Activated naive CD8-positive, alpha-beta T cell treated with anti-CD3 and anti-CD28 coated beads for 36 hours (primary cell): ENCODE measurements at regions not wholly inside any gene's neighbourhood (a gene's known extent, or its start where the extent isn't known, plus 50 kb on each side); places are given as distances from the start of the nearest gene placed in this dataset.
"Not testable (repeated sequence)": the region's sequence is repeated elsewhere in the genome, so short reads cannot be mapped to it uniquely, and the experiment has no call there.

Experiments
- DNase-seq: peaks from one replicate; pipeline ENCODE4 v3.0.0; 2021
- H3K27ac Mint-ChIP-seq: one replicate; pipeline ENCODE4 v1.8.0; 2022; ENCODE audit warnings: mild to moderate bottlenecking, moderate library complexity, mixed read lengths
- H3K27me3 Mint-ChIP-seq: one replicate; pipeline ENCODE4 v1.8.0; 2022; ENCODE audit warnings: mild to moderate bottlenecking, mixed read lengths
- H3K36me3 Mint-ChIP-seq: one replicate; pipeline ENCODE4 v1.8.0; 2021; ENCODE audit warnings: mild to moderate bottlenecking, mixed read lengths
- H3K4me1 Mint-ChIP-seq: one replicate; pipeline ENCODE4 v1.8.0; 2021; ENCODE audit warnings: mixed read lengths
- H3K4me3 Mint-ChIP-seq: one replicate; pipeline ENCODE4 v1.8.0; 2022; ENCODE audit warnings: mild to moderate bottlenecking, moderate library complexity, mixed read lengths
- H3K9me3 Mint-ChIP-seq: one replicate; pipeline ENCODE4 v1.8.0; 2022; ENCODE audit warnings: mixed read lengths

- peaks cover 5% of the 10 kb centered on the region for H3K9me3 Mint-ChIP-seq
Observed at GRCh38 chr4:125780164-125780563, 465.4 kb downstream of the FAT4 start.

GRCh38 chr4:125780747-125781146 is 466.0 kb downstream of the FAT4 start:
- peaks cover 3% of the 10 kb centered on the region for H3K9me3 Mint-ChIP-seq
- DNase-seq: no peak
- H3K4me3 Mint-ChIP-seq: no peak overlapping the region
- no peaks in the 10 kb centered on the region for H3K4me1 Mint-ChIP-seq
- H3K36me3 Mint-ChIP-seq: no peaks in the 10 kb centered on the region
- no peak overlapping the region for H3K27ac Mint-ChIP-seq
- H3K27me3 Mint-ChIP-seq: no peaks in the 10 kb centered on the region

More at GRCh38 chr4:125780164-125780563, 465.4 kb downstream of the FAT4 start:
- H3K36me3 Mint-ChIP-seq: no peaks in the 10 kb centered on the region
- H3K27ac Mint-ChIP-seq: no peak overlapping the region
- no peak overlapping the region for H3K4me3 Mint-ChIP-seq
- H3K27me3 Mint-ChIP-seq: no peaks in the 10 kb centered on the region
- no peak for DNase-seq
- H3K4me1 Mint-ChIP-seq: no peaks in the 10 kb centered on the region

GRCh38 chr4:125781651-125782050 is 466.9 kb downstream of the FAT4 start:
- no peaks in the 10 kb centered on the region for H3K36me3 Mint-ChIP-seq
- no peak overlapping the region for H3K4me3 Mint-ChIP-seq
- no peak for DNase-seq
- H3K4me1 Mint-ChIP-seq: no peaks in the 10 kb centered on the region
- H3K27me3 Mint-ChIP-seq: no peaks in the 10 kb centered on the region
- peaks cover 3% of the 10 kb centered on the region for H3K9me3 Mint-ChIP-seq
- H3K27ac Mint-ChIP-seq: no peak overlapping the region

GRCh38 chr4:125784741-125785140 is 470.0 kb downstream of the FAT4 start:
- DNase-seq: no peak
- no peak overlapping the region for H3K27ac Mint-ChIP-seq
- H3K4me1 Mint-ChIP-seq: no peaks in the 10 kb centered on the region
- H3K27me3 Mint-ChIP-seq: no peaks in the 10 kb centered on the region
- H3K4me3 Mint-ChIP-seq: no peak overlapping the region
- no peaks in the 10 kb centered on the region for H3K9me3 Mint-ChIP-seq
- no peaks in the 10 kb centered on the region for H3K36me3 Mint-ChIP-seq

- Mint-ChIP-seq H3K4me1 (no peaks in the 10 kb centered on the region), H3K27ac (no peak overlapping the region), H3K9me3 (no peaks in the 10 kb centered on the region), H3K36me3 (no peaks in the 10 kb centered on the region), H3K4me3 (no peak overlapping the region), H3K27me3 (no peaks in the 10 kb centered on the region)
- DNase-seq: no peak
Observed at GRCh38 chr4:125787707-125788106, 473.0 kb downstream of the FAT4 start.

GRCh38 chr4:125789023-125789422 is 474.3 kb downstream of the FAT4 start:
- Mint-ChIP-seq H3K36me3 (no peaks in the 10 kb centered on the region), H3K27me3 (no peaks in the 10 kb centered on the region), H3K9me3 (no peaks in the 10 kb centered on the region), H3K4me3 (no peak overlapping the region), H3K27ac (no peak overlapping the region), H3K4me1 (no peaks in the 10 kb centered on the region)
- DNase-seq: no peak

GRCh38 chr4:125791896-125792295 is 477.1 kb downstream of the FAT4 start:
- no peak overlapping the region for H3K27ac Mint-ChIP-seq
- H3K27me3 Mint-ChIP-seq: no peaks in the 10 kb centered on the region
- no peak overlapping the region for H3K4me3 Mint-ChIP-seq
- no peaks in the 10 kb centered on the region for H3K4me1 Mint-ChIP-seq
- H3K9me3 Mint-ChIP-seq: peaks cover 2% of the 10 kb centered on the region
- no peaks in the 10 kb centered on the region for H3K36me3 Mint-ChIP-seq
- no peak for DNase-seq

GRCh38 chr4:125794989-125795388 is 480.2 kb downstream of the FAT4 start:
- H3K4me1 Mint-ChIP-seq: no peaks in the 10 kb centered on the region
- DNase-seq: no peak
- H3K4me3 Mint-ChIP-seq: no peak overlapping the region
- H3K27me3 Mint-ChIP-seq: no peaks in the 10 kb centered on the region
- no peaks in the 10 kb centered on the region for H3K36me3 Mint-ChIP-seq
- H3K9me3 Mint-ChIP-seq: peaks cover 2% of the 10 kb centered on the region
- H3K27ac Mint-ChIP-seq: no peak overlapping the region

- Mint-ChIP-seq H3K9me3 (peaks cover 2% of the 10 kb centered on the region), H3K4me1 (no peaks in the 10 kb centered on the region), H3K36me3 (no peaks in the 10 kb centered on the region)
Observed at GRCh38 chr4:125796138-125796537, 481.4 kb downstream of the FAT4 start.

GRCh38 chr4:125797621-125798020 is 482.9 kb downstream of the FAT4 start:
- H3K27me3 Mint-ChIP-seq, H3K9me3 Mint-ChIP-seq, DNase-seq, H3K4me1 Mint-ChIP-seq, H3K4me3 Mint-ChIP-seq, H3K36me3 Mint-ChIP-seq, H3K27ac Mint-ChIP-seq: not testable (repeated sequence)

More at GRCh38 chr4:125796138-125796537, 481.4 kb downstream of the FAT4 start:
- DNase-seq: no peak
- Mint-ChIP-seq H3K27me3 (no peaks in the 10 kb centered on the region), H3K27ac (no peak overlapping the region), H3K4me3 (no peak overlapping the region)

GRCh38 chr4:125801373-125801772 is 486.6 kb downstream of the FAT4 start:
- no peak overlapping the region for H3K4me3 Mint-ChIP-seq
- H3K9me3 Mint-ChIP-seq: no peaks in the 10 kb centered on the region
- no peak for DNase-seq
- no peaks in the 10 kb centered on the region for H3K27me3 Mint-ChIP-seq
- no peaks in the 10 kb centered on the region for H3K4me1 Mint-ChIP-seq
- no peak overlapping the region for H3K27ac Mint-ChIP-seq
- no peaks in the 10 kb centered on the region for H3K36me3 Mint-ChIP-seq

- H3K4me3 Mint-ChIP-seq: no peak overlapping the region
- H3K4me1 Mint-ChIP-seq: no peaks in the 10 kb centered on the region
- H3K36me3 Mint-ChIP-seq: no peaks in the 10 kb centered on the region
- no peaks in the 10 kb centered on the region for H3K27me3 Mint-ChIP-seq
- DNase-seq: no peak
- H3K27ac Mint-ChIP-seq: no peak overlapping the region
- H3K9me3 Mint-ChIP-seq: no peaks in the 10 kb centered on the region
Observed at GRCh38 chr4:125801924-125802323, 487.2 kb downstream of the FAT4 start.

GRCh38 chr4:125808022-125808421 is 493.3 kb downstream of the FAT4 start:
- H3K4me3 Mint-ChIP-seq: no peak overlapping the region
- H3K36me3 Mint-ChIP-seq: no peaks in the 10 kb centered on the region
- no peaks in the 10 kb centered on the region for H3K4me1 Mint-ChIP-seq
- no peaks in the 10 kb centered on the region for H3K27me3 Mint-ChIP-seq
- DNase-seq: no peak
- no peak overlapping the region for H3K27ac Mint-ChIP-seq
- H3K9me3 Mint-ChIP-seq: no peaks in the 10 kb centered on the region

GRCh38 chr4:125808570-125808969 is 493.8 kb downstream of the FAT4 start:
- Mint-ChIP-seq H3K27ac (no peak overlapping the region), H3K4me3 (no peak overlapping the region)

GRCh38 chr4:125811892-125812291 is 497.1 kb downstream of the FAT4 start:
- H3K27ac Mint-ChIP-seq: no peak overlapping the region
- no peak for DNase-seq
- no peaks in the 10 kb centered on the region for H3K27me3 Mint-ChIP-seq
- no peaks in the 10 kb centered on the region for H3K4me1 Mint-ChIP-seq
- peaks cover 2% of the 10 kb centered on the region for H3K9me3 Mint-ChIP-seq
- no peak overlapping the region for H3K4me3 Mint-ChIP-seq
- no peaks in the 10 kb centered on the region for H3K36me3 Mint-ChIP-seq

More at GRCh38 chr4:125808570-125808969, 493.8 kb downstream of the FAT4 start:
- H3K36me3 Mint-ChIP-seq: no peaks in the 10 kb centered on the region
- H3K9me3 Mint-ChIP-seq: no peaks in the 10 kb centered on the region
- no peaks in the 10 kb centered on the region for H3K4me1 Mint-ChIP-seq
- no peaks in the 10 kb centered on the region for H3K27me3 Mint-ChIP-seq
- no peak for DNase-seq

GRCh38 chr4:125826801-125827695 is 512.3 kb downstream of the FAT4 start:
- no peak overlapping the region for H3K4me3 Mint-ChIP-seq
- DNase-seq: no peak
- H3K4me1 Mint-ChIP-seq: no peaks in the 10 kb centered on the region
- H3K27ac Mint-ChIP-seq: no peak overlapping the region
- no peaks in the 10 kb centered on the region for H3K27me3 Mint-ChIP-seq
- H3K36me3 Mint-ChIP-seq: no peaks in the 10 kb centered on the region
- peaks cover 2% of the 10 kb centered on the region for H3K9me3 Mint-ChIP-seq
